ENCODE measurements at regions not wholly inside any gene's neighbourhood (a gene's known extent, or its start where the extent isn't known, plus 50 kb on each side); places are given as distances from the start of the nearest gene placed in this dataset.

DNA sequence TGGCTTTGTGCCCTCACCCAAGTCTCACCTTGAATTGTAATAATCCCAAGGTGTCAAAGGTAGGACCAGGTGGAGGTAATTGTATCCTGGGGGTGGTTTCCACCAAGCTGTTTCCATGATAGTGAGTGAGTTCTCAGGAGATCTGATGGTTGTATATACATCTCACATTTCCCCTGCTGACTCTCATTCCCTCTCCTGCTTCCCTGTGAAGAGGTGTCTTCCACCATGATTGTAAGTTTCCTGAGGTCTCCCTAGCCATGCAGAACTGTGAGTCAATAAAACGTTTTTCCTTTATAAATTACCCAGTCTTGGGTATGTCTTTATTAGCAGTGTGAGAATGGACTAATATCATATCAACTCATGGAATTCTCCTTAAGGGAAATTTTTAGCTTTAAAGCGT lies 302.6 kb downstream of the LIG4 start:
- no peak for TF ChIP-seq EZH2 (IDR thresholded peaks at IDR 0.05; ENCODE audit: borderline replicate concordance)
- TF ChIP-seq, protein P1, sequence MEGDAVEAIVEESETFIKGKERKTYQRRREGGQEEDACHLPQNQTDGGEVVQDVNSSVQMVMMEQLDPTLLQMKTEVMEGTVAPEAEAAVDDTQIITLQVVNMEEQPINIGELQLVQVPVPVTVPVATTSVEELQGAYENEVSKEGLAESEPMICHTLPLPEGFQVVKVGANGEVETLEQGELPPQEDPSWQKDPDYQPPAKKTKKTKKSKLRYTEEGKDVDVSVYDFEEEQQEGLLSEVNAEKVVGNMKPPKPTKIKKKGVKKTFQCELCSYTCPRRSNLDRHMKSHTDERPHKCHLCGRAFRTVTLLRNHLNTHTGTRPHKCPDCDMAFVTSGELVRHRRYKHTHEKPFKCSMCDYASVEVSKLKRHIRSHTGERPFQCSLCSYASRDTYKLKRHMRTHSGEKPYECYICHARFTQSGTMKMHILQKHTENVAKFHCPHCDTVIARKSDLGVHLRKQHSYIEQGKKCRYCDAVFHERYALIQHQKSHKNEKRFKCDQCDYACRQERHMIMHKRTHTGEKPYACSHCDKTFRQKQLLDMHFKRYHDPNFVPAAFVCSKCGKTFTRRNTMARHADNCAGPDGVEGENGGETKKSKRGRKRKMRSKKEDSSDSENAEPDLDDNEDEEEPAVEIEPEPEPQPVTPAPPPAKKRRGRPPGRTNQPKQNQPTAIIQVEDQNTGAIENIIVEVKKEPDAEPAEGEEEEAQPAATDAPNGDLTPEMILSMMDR (IDR thresholded peaks at IDR 0.05; ENCODE audit: poor library complexity), result no peak

Measured in hepatocyte (in vitro differentiated cells).